GM12892 (cell line): ENCODE measurements at regions not wholly inside any gene's neighbourhood (a gene's known extent, or its start where the extent isn't known, plus 50 kb on each side); places are given as distances from the start of the nearest gene placed in this dataset.

Experiments used
- POLR2A ChIP-seq: IDR thresholded peaks from 2 replicates; pipeline ENCODE4 v1.6.1; 2011; ENCODE audit warnings: low read depth, low read length, control low read depth
- POLR2AphosphoS5 ChIP-seq: IDR thresholded peaks from 2 replicates; pipeline ENCODE4 v1.6.1; 2011; ENCODE audit warnings: low read depth, low read length, control low read depth
- TAF1 ChIP-seq: IDR thresholded peaks from 2 replicates; pipeline ENCODE4 v1.6.1; 2011; ENCODE audit warnings: low read depth, mild to moderate bottlenecking, control low read depth, low read length, borderline replicate concordance

- no peak for TF ChIP-seq POLR2A
- TF ChIP-seq TAF1: no peak
- no peak for TF ChIP-seq POLR2AphosphoS5
Measured at GRCh38 chr20:6622041-6622440, 145.4 kb upstream of the BMP2 start.
